ENCODE measurements at regions not wholly inside any gene's neighbourhood (a gene's known extent, or its start where the extent isn't known, plus 50 kb on each side); places are given as distances from the start of the nearest gene placed in this dataset.
"Not testable (repeated sequence)": the region's sequence is repeated elsewhere in the genome, so short reads cannot be mapped to it uniquely, and the experiment has no call there.

GRCh38 chr5:2810644-2811043, 59.2 kb upstream of the IRX2 start:
- Mint-ChIP-seq H3K9me3 (no peaks in the 10 kb centered on the region), H3K27me3 (no peaks in the 10 kb centered on the region), H3K4me1 (ENCODE audit: low read depth) (no peaks in the 10 kb centered on the region), H3K27ac (no peak overlapping the region), H3K4me3 (no peak overlapping the region), H3K36me3 (ENCODE audit: low read depth) (no peaks in the 10 kb centered on the region)
- no peak for DNase-seq

GRCh38 chr5:2807244-2807643, 55.8 kb upstream of the IRX2 start:
- H3K36me3 Mint-ChIP-seq (ENCODE audit: low read depth); DNase-seq; H3K4me3 Mint-ChIP-seq; H3K9me3 Mint-ChIP-seq; H3K27me3 Mint-ChIP-seq; H3K4me1 Mint-ChIP-seq (ENCODE audit: low read depth); H3K27ac Mint-ChIP-seq: not testable (repeated sequence)

- no peaks in the 10 kb centered on the region for H3K4me1 Mint-ChIP-seq (ENCODE audit: low read depth)
- H3K36me3 Mint-ChIP-seq (ENCODE audit: low read depth): no peaks in the 10 kb centered on the region
- H3K4me3 Mint-ChIP-seq: no peak overlapping the region
- no peaks in the 10 kb centered on the region for H3K27me3 Mint-ChIP-seq
- H3K9me3 Mint-ChIP-seq: no peaks in the 10 kb centered on the region
- H3K27ac Mint-ChIP-seq: no peak overlapping the region
- DNase-seq: no peak
Observed at GRCh38 chr5:2806176-2806575, 54.7 kb upstream of the IRX2 start.

- Mint-ChIP-seq H3K9me3 (no peaks in the 10 kb centered on the region), H3K4me3 (no peak overlapping the region), H3K27me3 (no peaks in the 10 kb centered on the region), H3K27ac (no peak overlapping the region), H3K36me3 (ENCODE audit: low read depth) (no peaks in the 10 kb centered on the region), H3K4me1 (ENCODE audit: low read depth) (no peaks in the 10 kb centered on the region)
- no peak for DNase-seq
Observed at GRCh38 chr5:2805080-2805479, 53.6 kb upstream of the IRX2 start.

GRCh38 chr5:2803751-2804150, 52.3 kb upstream of the IRX2 start:
- DNase-seq: no peak
- no peak overlapping the region for H3K4me3 Mint-ChIP-seq
- H3K36me3 Mint-ChIP-seq (ENCODE audit: low read depth): no peaks in the 10 kb centered on the region
- H3K4me1 Mint-ChIP-seq (ENCODE audit: low read depth): no peaks in the 10 kb centered on the region
- no peaks in the 10 kb centered on the region for H3K9me3 Mint-ChIP-seq
- no peaks in the 10 kb centered on the region for H3K27me3 Mint-ChIP-seq
- no peak overlapping the region for H3K27ac Mint-ChIP-seq

- no peak overlapping the region for H3K4me3 Mint-ChIP-seq
- H3K36me3 Mint-ChIP-seq (ENCODE audit: low read depth): no peaks in the 10 kb centered on the region
- H3K27ac Mint-ChIP-seq: no peak overlapping the region
- no peaks in the 10 kb centered on the region for H3K9me3 Mint-ChIP-seq
- no peaks in the 10 kb centered on the region for H3K4me1 Mint-ChIP-seq (ENCODE audit: low read depth)
- no peak for DNase-seq
- H3K27me3 Mint-ChIP-seq: no peaks in the 10 kb centered on the region
Observed at GRCh38 chr5:2802693-2803365, 51.4 kb upstream of the IRX2 start.

GRCh38 chr5:2801577-2802525, 50.4 kb upstream of the IRX2 start:
- DNase-seq: no peak
- no peaks in the 10 kb centered on the region for H3K36me3 Mint-ChIP-seq (ENCODE audit: low read depth)
- no peaks in the 10 kb centered on the region for H3K27me3 Mint-ChIP-seq
- no peaks in the 10 kb centered on the region for H3K9me3 Mint-ChIP-seq
- H3K27ac Mint-ChIP-seq: no peak overlapping the region
- no peak overlapping the region for H3K4me3 Mint-ChIP-seq
- H3K4me1 Mint-ChIP-seq (ENCODE audit: low read depth): no peaks in the 10 kb centered on the region
